GM23338 (cell line): ENCODE measurements at regions not wholly inside any gene's neighbourhood (a gene's known extent, or its start where the extent isn't known, plus 50 kb on each side); places are given as distances from the start of the nearest gene placed in this dataset.

ENCODE experiments used
- ATAC-seq: fragments of 200-7000 bp; cut with Tn5 transposase; 3 replicates; pipeline ENCODE4 v1.9.1; 2020
- DNase-seq: peaks from one replicate; pipeline ENCODE4 v3.0.0-alpha.2; 2015; ENCODE audit warnings: low spot score
- H2AFZ ChIP-seq: fragments of 200-600 bp; sonication (generic); 2 replicates; pipeline ENCODE4 v1.8.0; 2016; ENCODE audit warnings: antibody characterized with exemption, mild to moderate bottlenecking, moderate library complexity
- H3F3A ChIP-seq: fragments of 200-600 bp; sonication (generic); replicated peaks from 2 replicates; pipeline ENCODE4 v1.8.0; 2017; ENCODE audit warnings: antibody characterized with exemption, mixed run types, low read depth
- H3K27ac ChIP-seq: fragments of 200-600 bp; sonication (generic); 2 replicates; pipeline ENCODE4 v1.6.1; 2016; ENCODE audit warnings: low read depth
- H3K27me3 ChIP-seq: fragments of 200-600 bp; sonication (generic); 2 replicates; pipeline ENCODE4 v1.8.0; 2016; ENCODE audit warnings: mild to moderate bottlenecking, mixed run types, moderate library complexity; ENCODE audit not compliant: insufficient read depth
- H3K36me3 ChIP-seq: fragments of 200-600 bp; sonication (generic); 2 replicates; pipeline ENCODE4 v1.8.0; 2016; ENCODE audit warnings: mild to moderate bottlenecking; ENCODE audit not compliant: insufficient read depth
- H3K4me1 ChIP-seq: fragments of 200-600 bp; sonication (generic); 2 replicates; pipeline ENCODE4 v1.8.0; 2016; ENCODE audit warnings: mild to moderate bottlenecking, moderate library complexity; ENCODE audit not compliant: insufficient read depth
- H3K4me2 ChIP-seq: fragments of 200-600 bp; sonication (generic); 2 replicates; pipeline ENCODE4 v1.7.1; 2017; ENCODE audit warnings: mixed run types
- H3K4me3 ChIP-seq: fragments of 200-600 bp; sonication (generic); 2 replicates; pipeline ENCODE4 v1.6.1; 2016; ENCODE audit warnings: mixed run types
- H3K79me2 ChIP-seq: fragments of 200-600 bp; sonication (generic); replicated peaks from 2 replicates; pipeline ENCODE4 v1.8.0; 2017; ENCODE audit warnings: mild to moderate bottlenecking; ENCODE audit not compliant: insufficient read depth
- H3K9me2 ChIP-seq: fragments of 200-600 bp; sonication (generic); 2 replicates; pipeline ENCODE4 v1.8.0; 2017; ENCODE audit not compliant: insufficient read depth
- H4K20me1 ChIP-seq: fragments of 200-600 bp; sonication (generic); replicated peaks from 2 replicates; pipeline ENCODE4 v1.8.0; 2017; ENCODE audit warnings: mild to moderate bottlenecking; ENCODE audit not compliant: insufficient read depth
- H3K27ac Mint-ChIP-seq: 2 replicates; pipeline ENCODE4 v1.8.0; 2020; ENCODE audit warnings: inconsistent platforms, mild to moderate bottlenecking, moderate library complexity, mixed read lengths
- H3K27me3 Mint-ChIP-seq: 3 replicates; pipeline ENCODE4 v1.8.0; 2022; ENCODE audit warnings: low read depth, mild to moderate bottlenecking, moderate library complexity, mixed read lengths, inconsistent platforms; ENCODE audit not compliant: insufficient read depth, poor library complexity
- H3K36me3 Mint-ChIP-seq: 3 replicates; pipeline ENCODE4 v1.8.0; 2021; ENCODE audit warnings: low read depth, mild to moderate bottlenecking, inconsistent platforms, moderate library complexity, mixed read lengths
- H3K4me1 Mint-ChIP-seq: 3 replicates; pipeline ENCODE4 v1.8.0; 2020; ENCODE audit warnings: mild to moderate bottlenecking, inconsistent platforms, mixed read lengths
- H3K4me3 Mint-ChIP-seq: 3 replicates; pipeline ENCODE4 v1.8.0; 2021; ENCODE audit warnings: moderate library complexity, mild to moderate bottlenecking, inconsistent platforms, mixed read lengths
- H3K9me3 Mint-ChIP-seq: 3 replicates; pipeline ENCODE4 v1.8.0; 2020; ENCODE audit warnings: moderate library complexity, mild to moderate bottlenecking, inconsistent platforms, mixed read lengths
- CREB1 ChIP-seq: fragments of 250-450 bp; sonication (Bioruptor Pico); IDR thresholded peaks from 2 replicates; pipeline ENCODE4 v1.5.0; 2020; ENCODE audit warnings: low read depth, mild to moderate bottlenecking, moderate library complexity
- CTCF ChIP-seq, 2 experiments: fragments of 200-600 bp in 1 of 2; sonication (generic) in 1 of 2; conservative IDR thresholded peaks; 2 replicates each; pipeline versions ENCODE4 v1.5.1 to v1.6.1; 2016 to 2017; ENCODE audit warnings: antibody characterized with exemption in 2 of 2, low read depth in 2 of 2, mild to moderate bottlenecking in 2 of 2, moderate library complexity in 1 of 2
- ETS1 ChIP-seq: IDR thresholded peaks from 2 replicates; pipeline ENCODE4 v1.6.1; 2016; ENCODE audit warnings: antibody characterized with exemption
- EZH2 ChIP-seq: fragments of 200-600 bp; sonication (generic); IDR thresholded peaks from one replicate; pipeline ENCODE4 v1.8.0; 2017; ENCODE audit warnings: antibody characterized with exemption, mild to moderate bottlenecking, low read depth; ENCODE audit not compliant: unreplicated experiment
- EZH2phosphoT487 ChIP-seq: fragments of 200-600 bp; sonication (generic); IDR thresholded peaks from one replicate; pipeline ENCODE4 v1.8.1; 2018; ENCODE audit warnings: antibody characterized with exemption; ENCODE audit not compliant: unreplicated experiment
- JUNB ChIP-seq: IDR thresholded peaks from one replicate; pipeline ENCODE4 v1.6.1; 2016; ENCODE audit warnings: antibody characterized with exemption; ENCODE audit not compliant: unreplicated experiment
- NANOG ChIP-seq: IDR thresholded peaks from 2 replicates; pipeline ENCODE4 v1.6.1; 2016; ENCODE audit warnings: antibody characterized with exemption, borderline replicate concordance
- POLR2AphosphoS5 ChIP-seq: IDR thresholded peaks from 2 replicates; pipeline ENCODE4 v1.6.1; 2016; ENCODE audit warnings: antibody characterized with exemption, low read depth
- REST ChIP-seq: IDR thresholded peaks from one replicate; pipeline ENCODE4 v1.6.1; 2018; ENCODE audit warnings: antibody characterized with exemption; ENCODE audit not compliant: unreplicated experiment
- STAT1 ChIP-seq: IDR thresholded peaks from one replicate; pipeline ENCODE4 v1.6.1; 2016; ENCODE audit warnings: antibody characterized with exemption; ENCODE audit not compliant: unreplicated experiment
- ZNF114 ChIP-seq: fragments of 250-450 bp; sonication (Bioruptor Pico); IDR thresholded peaks from 2 replicates; pipeline ENCODE4 v1.5.0; 2020; ENCODE audit warnings: mild to moderate bottlenecking, moderate library complexity
- ZNF331 ChIP-seq: fragments of 250-450 bp; sonication (Bioruptor Pico); IDR thresholded peaks from 2 replicates; pipeline ENCODE4 v1.5.0; 2020; ENCODE audit warnings: low read depth, mild to moderate bottlenecking, moderate library complexity
- ZNF462 ChIP-seq: fragments of 250-450 bp; sonication (Bioruptor Pico); IDR thresholded peaks from 2 replicates; pipeline ENCODE4 v1.5.0; 2020; ENCODE audit warnings: mild to moderate bottlenecking, moderate library complexity

GRCh38 chr16:76755496-76755895 lies 435.5 kb upstream of the MON1B start:
- TF ChIP-seq ZNF331 (CRISPR knock-in tag) (no peak), NANOG (no peak), JUNB (no peak), POLR2AphosphoS5 (no peak), CTCF (conservative IDR thresholded peaks at IDR 0.05; ENCODE audit: low read depth in 2 of 2) (no peak), CREB1 (no peak), EZH2phosphoT487 (no peak), ZNF114 (no peak), STAT1 (no peak), ETS1 (no peak), REST (no peak), EZH2 (no peak), ZNF462 (CRISPR knock-in tag) (no peak)
- Histone ChIP-seq H3K36me3 (no peaks in the 10 kb centered on the region), H2AFZ (no peak overlapping the region), H3F3A (no peaks in the 10 kb centered on the region), H4K20me1 (no peaks in the 10 kb centered on the region), H3K27me3 (no peaks in the 10 kb centered on the region), H3K79me2 (no peaks in the 10 kb centered on the region), H3K4me3 (no peak overlapping the region), H3K9me2 (no peaks in the 10 kb centered on the region), H3K4me2 (no peak overlapping the region), H3K4me1 (no peaks in the 10 kb centered on the region), H3K27ac (no peak overlapping the region)
- no peaks in the 10 kb centered on the region for H3K4me1 Mint-ChIP-seq
- no peak for ATAC-seq
- H3K27ac Mint-ChIP-seq: no peak overlapping the region
- no peak for DNase-seq
- H3K36me3 Mint-ChIP-seq: no peaks in the 10 kb centered on the region
- H3K27me3 Mint-ChIP-seq: peaks cover 2% of the 10 kb centered on the region
- H3K9me3 Mint-ChIP-seq: peaks cover 49% of the 10 kb centered on the region
- no peak overlapping the region for H3K4me3 Mint-ChIP-seq
